H9 (cell line): ENCODE measurements at regions not wholly inside any gene's neighbourhood (a gene's known extent, or its start where the extent isn't known, plus 50 kb on each side); places are given as distances from the start of the nearest gene placed in this dataset.

ENCODE experiments used
- DNase-seq: peaks from one replicate; pipeline ENCODE4 v3.0.0-alpha.2; 2017
- H2AFZ ChIP-seq: one replicate; pipeline ENCODE4 v1.6.1; 2013; ENCODE audit warnings: mild to moderate bottlenecking, low read length, control low read depth, moderate library complexity
- H2AK5ac ChIP-seq: 2 replicates; pipeline ENCODE4 v1.6.1; 2013; ENCODE audit warnings: low read length, control low read depth, mixed read lengths; ENCODE audit not compliant: insufficient read length
- H2BK120ac ChIP-seq: one replicate; pipeline ENCODE4 v1.6.1; 2013; ENCODE audit warnings: low read depth, mild to moderate bottlenecking, low read length, control low read depth, inconsistent platforms; ENCODE audit not compliant: poor library complexity, severe bottlenecking
- H2BK12ac ChIP-seq: 2 replicates; pipeline ENCODE4 v1.6.1; 2013; ENCODE audit warnings: low read length, control low read depth, mixed read lengths, low read depth; ENCODE audit not compliant: insufficient read length
- H2BK15ac ChIP-seq: 2 replicates; pipeline ENCODE4 v1.6.1; 2013; ENCODE audit warnings: low read depth, low read length, control low read depth
- H2BK20ac ChIP-seq: one replicate; pipeline ENCODE4 v1.6.1; 2013; ENCODE audit warnings: low read depth, mild to moderate bottlenecking, low read length, control low read depth, inconsistent platforms; ENCODE audit not compliant: poor library complexity, severe bottlenecking
- H2BK5ac ChIP-seq: 2 replicates; pipeline ENCODE4 v1.6.1; 2013; ENCODE audit warnings: low read length, control low read depth, mixed read lengths; ENCODE audit not compliant: insufficient read length
- H3K14ac ChIP-seq: 2 replicates; pipeline ENCODE4 v1.6.1; 2013; ENCODE audit warnings: low read length, control low read depth; ENCODE audit not compliant: insufficient read depth
- H3K18ac ChIP-seq: 2 replicates; pipeline ENCODE4 v1.6.1; 2013; ENCODE audit warnings: low read depth, mild to moderate bottlenecking, mixed read lengths, low read length, control low read depth; ENCODE audit not compliant: insufficient read length
- H3K23ac ChIP-seq: 2 replicates; pipeline ENCODE4 v1.6.1; 2013; ENCODE audit warnings: low read length, control low read depth, mixed read lengths, low read depth; ENCODE audit not compliant: insufficient read length
- H3K23me2 ChIP-seq: 2 replicates; pipeline ENCODE4 v1.6.1; 2013; ENCODE audit warnings: low read depth, mild to moderate bottlenecking, mixed read lengths, low read length, control low read depth; ENCODE audit not compliant: insufficient read length, poor library complexity, severe bottlenecking
- H3K27ac ChIP-seq: 2 replicates; pipeline ENCODE4 v1.5.1; 2013; ENCODE audit warnings: low read length, control low read depth, mixed read lengths, low read depth; ENCODE audit not compliant: insufficient read length
- H3K27me3 ChIP-seq: 2 replicates; pipeline ENCODE4 v1.6.1; 2013; ENCODE audit warnings: low read length, control low read depth, inconsistent platforms; ENCODE audit not compliant: insufficient read depth
- H3K4ac ChIP-seq: 2 replicates; pipeline ENCODE4 v1.6.1; 2013; ENCODE audit warnings: low read depth, mild to moderate bottlenecking, control low read depth, inconsistent platforms, low read length, moderate library complexity
- H3K4me1 ChIP-seq: 2 replicates; pipeline ENCODE4 v1.6.1; 2013; ENCODE audit warnings: low read length, control low read depth, inconsistent platforms; ENCODE audit not compliant: insufficient read depth
- H3K4me2 ChIP-seq: 2 replicates; pipeline ENCODE4 v1.6.1; 2013; ENCODE audit warnings: low read length, control low read depth, mixed read lengths; ENCODE audit not compliant: insufficient read length, insufficient read depth
- H3K56ac ChIP-seq: 2 replicates; pipeline ENCODE4 v1.6.1; 2013; ENCODE audit warnings: low read depth, mild to moderate bottlenecking, mixed read lengths, low read length, control low read depth; ENCODE audit not compliant: insufficient read length
- H3K79me1 ChIP-seq: 2 replicates; pipeline ENCODE4 v1.6.1; 2013; ENCODE audit warnings: low read depth, mild to moderate bottlenecking, moderate library complexity, low read length, control low read depth, inconsistent platforms; ENCODE audit not compliant: insufficient read depth, poor library complexity, severe bottlenecking
- H3K79me2 ChIP-seq: 2 replicates; pipeline ENCODE4 v1.6.1; 2013; ENCODE audit warnings: low read length, control low read depth, inconsistent platforms; ENCODE audit not compliant: insufficient read depth
- H3K9ac ChIP-seq: 2 replicates; pipeline ENCODE4 v1.6.1; 2013; ENCODE audit warnings: low read length, control low read depth, mixed read lengths; ENCODE audit not compliant: insufficient read length; ENCODE audit errors: extremely low read depth
- H3K9me3 ChIP-seq: one replicate; pipeline ENCODE4 v1.6.1; 2013; ENCODE audit warnings: low read depth, low read length, inconsistent platforms; ENCODE audit not compliant: control insufficient read depth
- H3T11ph ChIP-seq: one replicate; pipeline ENCODE4 v1.6.1; 2013; ENCODE audit warnings: mild to moderate bottlenecking, low read length, control low read depth, inconsistent platforms
- H4K20me1 ChIP-seq: one replicate; pipeline ENCODE4 v1.6.1; 2013; ENCODE audit not compliant: control insufficient read depth, insufficient read length, insufficient read depth
- H4K5ac ChIP-seq: 2 replicates; pipeline ENCODE4 v1.6.1; 2013; ENCODE audit warnings: low read depth, mild to moderate bottlenecking, mixed read lengths, low read length, control low read depth; ENCODE audit not compliant: insufficient read length
- H4K8ac ChIP-seq: replicated peaks from 2 replicates; pipeline ENCODE4 v1.6.1; 2013; ENCODE audit warnings: low read length, control low read depth, mixed read lengths, low read depth; ENCODE audit not compliant: insufficient read length
- H4K91ac ChIP-seq: 2 replicates; pipeline ENCODE4 v1.6.1; 2013; ENCODE audit warnings: low read depth, mild to moderate bottlenecking, moderate library complexity, mixed read lengths, low read length, control low read depth; ENCODE audit not compliant: insufficient read length
- H3K27ac Mint-ChIP-seq, 3 experiments: 2 replicates in 2 of 3; 3 replicates in 1 of 3; pipeline ENCODE4 v1.8.0; 2020 to 2021; ENCODE audit warnings: mixed read lengths in 3 of 3, mild to moderate bottlenecking in 1 of 3, moderate library complexity in 1 of 3
- H3K27me3 Mint-ChIP-seq: 2 replicates; pipeline ENCODE4 v1.8.0; 2021; ENCODE audit warnings: low read depth, mild to moderate bottlenecking, moderate library complexity, mixed read lengths
- H3K36me3 Mint-ChIP-seq, 3 experiments: 2 replicates in 2 of 3; 3 replicates in 1 of 3; pipeline ENCODE4 v1.8.0; 2020 to 2021; ENCODE audit warnings: low read depth in 3 of 3, mixed read lengths in 3 of 3; ENCODE audit not compliant: insufficient read depth in 1 of 3
- H3K4me1 Mint-ChIP-seq, 2 experiments: 2 replicates each; pipeline ENCODE4 v1.8.0; 2020; ENCODE audit warnings: mixed read lengths in 2 of 2
- H3K4me3 Mint-ChIP-seq, 2 experiments: 2 replicates in 1 of 2; 3 replicates in 1 of 2; pipeline ENCODE4 v1.8.0; 2020 to 2021; ENCODE audit warnings: mild to moderate bottlenecking in 2 of 2, mixed read lengths in 2 of 2, moderate library complexity in 1 of 2
- H3K9me3 Mint-ChIP-seq, 2 experiments: 2 replicates in 1 of 2; 3 replicates in 1 of 2; pipeline ENCODE4 v1.8.0; 2020; ENCODE audit warnings: mild to moderate bottlenecking in 2 of 2, mixed read lengths in 2 of 2, moderate library complexity in 1 of 2
- WGBS: extraction: QIAGEN DNeasy Blood & Tissue Kit; methylation state at CpG from one replicate; pipeline ENCODE4 v1.1.7; 2013; ENCODE audit warnings: missing lambda C conversion rate, low lambda C conversion rate, mixed read lengths; ENCODE audit not compliant: insufficient read length; ENCODE audit errors: extremely low coverage; 5-methylcytosine and 5-hydroxymethylcytosine counted together
- TF ChIP-seq, protein P1 (sequence below): fragments of 200-600 bp; sonication (generic); conservative IDR thresholded peaks from 3 replicates; pipeline ENCODE4 v1.8.0; 2021; ENCODE audit warnings: antibody characterized with exemption, mild to moderate bottlenecking

DNA sequence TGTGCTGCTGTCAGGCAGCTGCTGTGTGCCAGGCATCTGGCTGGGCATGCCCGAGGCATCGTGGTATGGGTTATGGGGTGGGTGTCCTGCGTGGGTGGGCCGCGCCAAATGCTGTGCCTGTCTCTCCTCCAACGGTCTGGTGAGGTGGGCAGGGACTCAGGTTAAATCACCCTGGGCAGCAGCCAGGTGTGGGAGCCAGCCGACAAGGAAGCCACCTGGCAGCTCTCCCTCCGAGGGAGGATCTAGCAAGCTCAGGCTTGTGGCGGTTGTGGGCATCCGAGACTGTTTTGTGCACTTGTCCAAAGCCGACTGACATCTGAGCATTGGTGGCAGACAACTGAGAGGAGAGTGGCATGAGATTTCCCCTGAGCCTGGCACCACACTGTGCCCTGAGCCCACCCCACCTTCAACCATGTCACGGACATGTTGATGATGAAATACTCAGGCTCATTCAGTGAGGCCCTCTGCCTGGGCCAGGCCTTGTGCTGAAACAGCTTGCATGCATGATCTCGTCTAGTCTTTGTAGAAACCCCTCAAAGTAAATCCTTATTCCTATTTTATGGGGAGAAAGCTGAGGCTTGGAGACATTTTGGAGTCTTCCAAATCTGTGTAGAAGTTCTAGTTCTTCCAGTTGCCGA, 181.8 kb upstream of the MYL2 start:
- Histone ChIP-seq H4K8ac (no peak overlapping the region), H2AFZ (no peak overlapping the region), H2BK5ac (no peak overlapping the region), H2BK12ac (no peak overlapping the region), H3K27ac (no peak overlapping the region), H2BK120ac (no peak overlapping the region), H3K23ac (no peak overlapping the region), H4K20me1 (no peaks in the 10 kb centered on the region), H3K9ac (no peak overlapping the region), H3K4ac (no peak overlapping the region), H3K18ac (no peak overlapping the region), H3K56ac (no peak overlapping the region), H3K79me2 (0 out of 2 replicates have a peak, but pooled peaks cover 2% of the 10 kb centered on the region), H2BK15ac (no peak overlapping the region), H3K9me3 (no peaks in the 10 kb centered on the region), H3K27me3 (no peaks in the 10 kb centered on the region), H3K4me1 (no peaks in the 10 kb centered on the region), H3T11ph (no peak overlapping the region), H3K79me1 (no peaks in the 10 kb centered on the region), H2AK5ac (no peak overlapping the region), H4K91ac (no peak overlapping the region), H2BK20ac (no peak overlapping the region), H3K23me2 (no peaks in the 10 kb centered on the region), H4K5ac (no peak overlapping the region), H3K14ac (no peak overlapping the region), H3K4me2 (no peak overlapping the region)
- H3K4me1 Mint-ChIP-seq = peaks cover 8 to 13% of the 10 kb centered on the region in 2 experiments
- H3K9me3 Mint-ChIP-seq = no peaks in the 10 kb centered on the region
- WGBS = no CpG with 5 or more reads among the region's 14 CpGs
- DNase-seq = no peak
- H3K36me3 Mint-ChIP-seq = no peaks in the 10 kb centered on the region; a peak in 1 of 7 replicates
- H3K4me3 Mint-ChIP-seq = no peak overlapping the region
- no peaks in the 10 kb centered on the region; the same call in none of the 2 replicates for H3K27me3 Mint-ChIP-seq
- H3K27ac Mint-ChIP-seq = no peak overlapping the region
- TF ChIP-seq, protein P1, sequence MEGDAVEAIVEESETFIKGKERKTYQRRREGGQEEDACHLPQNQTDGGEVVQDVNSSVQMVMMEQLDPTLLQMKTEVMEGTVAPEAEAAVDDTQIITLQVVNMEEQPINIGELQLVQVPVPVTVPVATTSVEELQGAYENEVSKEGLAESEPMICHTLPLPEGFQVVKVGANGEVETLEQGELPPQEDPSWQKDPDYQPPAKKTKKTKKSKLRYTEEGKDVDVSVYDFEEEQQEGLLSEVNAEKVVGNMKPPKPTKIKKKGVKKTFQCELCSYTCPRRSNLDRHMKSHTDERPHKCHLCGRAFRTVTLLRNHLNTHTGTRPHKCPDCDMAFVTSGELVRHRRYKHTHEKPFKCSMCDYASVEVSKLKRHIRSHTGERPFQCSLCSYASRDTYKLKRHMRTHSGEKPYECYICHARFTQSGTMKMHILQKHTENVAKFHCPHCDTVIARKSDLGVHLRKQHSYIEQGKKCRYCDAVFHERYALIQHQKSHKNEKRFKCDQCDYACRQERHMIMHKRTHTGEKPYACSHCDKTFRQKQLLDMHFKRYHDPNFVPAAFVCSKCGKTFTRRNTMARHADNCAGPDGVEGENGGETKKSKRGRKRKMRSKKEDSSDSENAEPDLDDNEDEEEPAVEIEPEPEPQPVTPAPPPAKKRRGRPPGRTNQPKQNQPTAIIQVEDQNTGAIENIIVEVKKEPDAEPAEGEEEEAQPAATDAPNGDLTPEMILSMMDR = no peak
